Stomach (tissue), 8 donors: ENCODE measurements at regions not wholly inside any gene's neighbourhood (a gene's known extent, or its start where the extent isn't known, plus 50 kb on each side); places are given as distances from the start of the nearest gene placed in this dataset.

ENCODE experiments used
- DNase-seq, 2 donors: peaks; one replicate each; pipeline versions ENCODE4 v3.0.0 to v3.0.0-alpha.2; 2013 to 2019
- H3K27ac ChIP-seq, 5 donors: fragments of 200-600 bp in 4 of 5; sonication (generic) in 4 of 5; one replicate each; pipeline ENCODE4 v1.5.1; 2013 to 2019; ENCODE audit warnings: mild to moderate bottlenecking in 1 of 5, moderate library complexity in 1 of 5
- H3K27me3 ChIP-seq, 3 donors: fragments of 200-600 bp; sonication (generic); one replicate each; pipeline ENCODE4 v1.5.1; 2017 to 2019; ENCODE audit warnings: mixed run types in 1 of 3
- H3K36me3 ChIP-seq, 4 donors: fragments of 200-600 bp; sonication (generic); 1 replicate in 3 of 4; 2 replicates in 1 of 4; pipeline ENCODE4 v1.5.1; 2016 to 2019
- H3K4me1 ChIP-seq, 4 donors: fragments of 200-600 bp; sonication (generic); one replicate each; pipeline ENCODE4 v1.5.1; 2016 to 2019
- H3K4me3 ChIP-seq, 4 donors: fragments of 200-600 bp; sonication (generic) in 3 of 4; one replicate each; pipeline ENCODE4 v1.5.1; 2016 to 2019; ENCODE audit warnings: mild to moderate bottlenecking in 1 of 4
- H3K9me3 ChIP-seq, 4 donors: fragments of 200-600 bp; sonication (generic); one replicate each; pipeline ENCODE4 v1.5.1; 2016 to 2019
- CTCF ChIP-seq, 7 experiments: fragments of 450-650 bp in 4 of 7; fragments of 200-600 bp in 3 of 7; sonication (generic) in 3 of 7; IDR thresholded peaks; one replicate each; pipeline ENCODE4 v1.5.1; 2016 to 2019; ENCODE audit warnings: antibody characterized with exemption in 7 of 7, control low read depth in 2 of 7, mild to moderate bottlenecking in 1 of 7
- EP300 ChIP-seq: sonication (generic); formaldehyde crosslinking; IDR thresholded peaks from one replicate; pipeline ENCODE4 v1.6.1; 2017; ENCODE audit warnings: antibody characterized with exemption
- POLR2A ChIP-seq, 4 donors: fragments of 450-650 bp; IDR thresholded peaks; one replicate each; pipeline ENCODE4 v1.6.1; 2016; ENCODE audit warnings: antibody characterized with exemption in 4 of 4, control low read depth in 2 of 4, mild to moderate bottlenecking in 1 of 4, moderate library complexity in 1 of 4
- POLR2AphosphoS5 ChIP-seq, 3 donors: sonication (generic); formaldehyde crosslinking; IDR thresholded peaks; one replicate each; pipeline ENCODE4 v1.6.1; 2016; ENCODE audit warnings: antibody characterized with exemption in 3 of 3
- WGBS, 5 donors: extraction: QIAGEN DNeasy Blood & Tissue Kit in 3 of 5; methylation state at CpG; one replicate each; pipeline versions ENCODE4 v1.1.5 to v1.1.7; 2013 to 2018; 5-methylcytosine and 5-hydroxymethylcytosine counted together
- intact Hi-C: fragments of 100-400 bp; cut with DNase I; formaldehyde crosslinking; loops from one replicate; pipeline ENCODE4 v1.15.1; 2023; ENCODE audit warnings: low total_unique reads
- donor health status: healthy with polysubstance abuse.
- donor health status: Bipolar disorder and iron deficiency.
- donor health status: healthy.

- intact Hi-C loops, result no loop called here
- TF ChIP-seq POLR2A (IDR thresholded peaks at IDR 0.05) (no peak), POLR2AphosphoS5 (IDR thresholded peaks at IDR 0.05) (no peak), CTCF (IDR thresholded peaks at IDR 0.05) (no peak), EP300 (no peak)
These were observed 462.1 kb upstream of the BRINP1 start for GRCh38 chr9:119831309-119831708.

DNA sequence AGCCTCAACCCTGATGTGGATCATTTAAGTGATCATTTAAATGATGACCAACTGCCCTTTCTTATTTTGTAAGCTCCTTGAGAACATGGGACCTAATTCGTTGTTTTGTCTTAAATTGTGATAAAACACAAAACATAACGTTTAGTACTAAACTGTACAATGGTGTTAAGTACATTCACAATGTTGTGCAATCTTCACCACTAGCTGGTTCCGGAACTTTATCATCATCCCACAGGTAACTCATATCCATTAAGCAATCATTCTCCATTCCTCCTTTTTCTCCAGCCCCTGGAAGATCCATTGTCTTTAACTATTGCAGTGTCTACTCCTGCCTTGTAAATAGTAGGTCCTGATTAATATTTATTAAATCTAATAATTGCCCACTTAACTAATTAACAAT, 460.5 kb upstream of the BRINP1 start:
- Histone ChIP-seq H3K27me3 (no peaks in the 10 kb centered on the region), H3K27ac (no peak overlapping the region), H3K36me3 (no peaks in the 10 kb centered on the region), H3K4me3 (no peak overlapping the region), H3K4me1 (no peaks in the 10 kb centered on the region), H3K9me3 (no peaks in the 10 kb centered on the region)
- WGBS, 5 donors, result 75 to 84% (median 80%) methylated on average over 3 of the region's 3 CpGs
- TF ChIP-seq POLR2A (IDR thresholded peaks at IDR 0.05) (no peak), POLR2AphosphoS5 (IDR thresholded peaks at IDR 0.05) (no peak), CTCF (IDR thresholded peaks at IDR 0.05) (no peak), EP300 (no peak)
- intact Hi-C loops, result no loop called here
- DNase-seq, result no peak

More at GRCh38 chr9:119831309-119831708, 462.1 kb upstream of the BRINP1 start:
- Histone ChIP-seq H3K36me3 (no peaks in the 10 kb centered on the region), H3K4me1 (no peaks in the 10 kb centered on the region), H3K4me3 (no peak overlapping the region), H3K9me3 (no peaks in the 10 kb centered on the region), H3K27ac (no peak overlapping the region), H3K27me3 (no peaks in the 10 kb centered on the region)
- 79 to 87% (median 86%) methylated on average over 2 of the region's 2 CpGs for WGBS, 5 donors
- no peak for DNase-seq

- Histone ChIP-seq H3K4me1 (no peaks in the 10 kb centered on the region), H3K4me3 (no peak overlapping the region), H3K36me3 (no peaks in the 10 kb centered on the region), H3K27me3 (no peaks in the 10 kb centered on the region), H3K9me3 (no peaks in the 10 kb centered on the region), H3K27ac (no peak overlapping the region)
- DNase-seq, result no peak
- intact Hi-C loops, result no loop called here
- WGBS, 5 donors, result 65 to 73% (median 68%) methylated on average over 2 of the region's 2 CpGs
- TF ChIP-seq POLR2AphosphoS5 (IDR thresholded peaks at IDR 0.05), result no peak
- TF ChIP-seq EP300, result no peak
- no peak for TF ChIP-seq CTCF (IDR thresholded peaks at IDR 0.05)
- TF ChIP-seq POLR2A (IDR thresholded peaks at IDR 0.05), result no peak
These were observed 460.0 kb upstream of the BRINP1 start for GRCh38 chr9:119829186-119829585.

- Histone ChIP-seq H3K4me3 (no peak overlapping the region), H3K4me1 (no peaks in the 10 kb centered on the region), H3K9me3 (no peaks in the 10 kb centered on the region), H3K36me3 (no peaks in the 10 kb centered on the region), H3K27ac (no peak overlapping the region), H3K27me3 (peaks cover 0 to 9% (median 0%) of the 10 kb centered on the region in 3 donors)
- peak in 1 of 2 donors; percentile 14 for DNase-seq
- WGBS, 5 donors, result 75 to 86% (median 84%) methylated on average over 4 of the region's 4 CpGs
- intact Hi-C loops, result no loop called here
- TF ChIP-seq POLR2A (IDR thresholded peaks at IDR 0.05), result no peak
- TF ChIP-seq EP300, result no peak
- no peak for TF ChIP-seq POLR2AphosphoS5 (IDR thresholded peaks at IDR 0.05)
- TF ChIP-seq CTCF (IDR thresholded peaks at IDR 0.05), result no peak
These were observed 458.3 kb upstream of the BRINP1 start for GRCh38 chr9:119827526-119827925.
